Fibroblast of the aortic adventitia (primary cell): ENCODE measurements at regions not wholly inside any gene's neighbourhood (a gene's known extent, or its start where the extent isn't known, plus 50 kb on each side); places are given as distances from the start of the nearest gene placed in this dataset.

Source experiments
- DNase-seq: peaks from one replicate; pipeline ENCODE4 v3.0.0-alpha.2; 2010; ENCODE audit warnings: low read depth
- H3K4me3 ChIP-seq: 2 replicates; pipeline ENCODE4 v1.5.1; 2011; ENCODE audit warnings: low read depth, mild to moderate bottlenecking, control low read depth, low read length, moderate library complexity
- TF ChIP-seq, protein P1 (sequence below): IDR thresholded peaks from 2 replicates; pipeline ENCODE4 v1.5.1; 2011; ENCODE audit warnings: mild to moderate bottlenecking, low read length, control low read depth, inconsistent platforms; ENCODE audit not compliant: insufficient read depth

DNA sequence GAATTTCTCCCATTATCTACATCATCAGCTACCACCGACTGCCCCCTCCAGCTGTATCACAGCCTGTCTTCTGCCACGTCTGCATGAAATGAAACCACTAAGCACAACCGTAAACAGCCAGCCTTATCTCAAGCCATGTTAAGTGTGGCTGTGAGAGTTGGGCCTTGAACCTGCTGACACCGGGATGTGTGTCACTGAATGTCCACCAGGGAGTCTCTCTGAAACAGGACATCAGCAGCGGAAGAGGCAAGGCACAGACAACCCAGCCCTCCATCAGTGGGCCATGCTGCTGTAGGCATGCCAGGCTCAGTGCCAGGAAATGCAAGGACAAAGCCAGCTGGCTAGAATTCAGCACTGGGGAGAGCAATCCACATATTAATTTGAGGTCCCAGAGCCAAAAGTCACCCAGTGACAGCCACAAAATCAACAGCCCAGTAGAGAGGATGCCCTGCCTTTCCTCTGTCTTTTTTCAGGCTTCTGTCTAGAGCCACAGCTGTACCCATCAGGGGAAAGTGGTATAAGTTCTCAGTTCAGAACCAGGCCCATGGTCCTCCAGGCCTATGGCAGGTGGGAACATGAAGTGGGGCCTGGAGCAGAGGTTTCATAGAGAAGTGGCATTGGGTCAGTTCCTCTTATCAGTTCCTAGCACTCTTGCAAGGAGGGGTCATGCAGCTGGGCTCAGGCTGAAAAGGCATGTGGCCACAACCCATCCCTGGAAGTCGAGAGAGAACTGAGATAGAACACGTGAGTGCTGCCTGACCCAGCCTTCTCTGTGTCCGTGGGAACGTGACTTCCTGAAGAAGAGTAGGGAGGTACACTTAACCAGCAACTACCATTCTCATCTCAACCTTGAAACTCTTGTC lies 199.4 kb downstream of the ESM1 start:
- DNase-seq: peak; percentile 27
- no peak overlapping the region for H3K4me3 ChIP-seq
- TF ChIP-seq, protein P1, sequence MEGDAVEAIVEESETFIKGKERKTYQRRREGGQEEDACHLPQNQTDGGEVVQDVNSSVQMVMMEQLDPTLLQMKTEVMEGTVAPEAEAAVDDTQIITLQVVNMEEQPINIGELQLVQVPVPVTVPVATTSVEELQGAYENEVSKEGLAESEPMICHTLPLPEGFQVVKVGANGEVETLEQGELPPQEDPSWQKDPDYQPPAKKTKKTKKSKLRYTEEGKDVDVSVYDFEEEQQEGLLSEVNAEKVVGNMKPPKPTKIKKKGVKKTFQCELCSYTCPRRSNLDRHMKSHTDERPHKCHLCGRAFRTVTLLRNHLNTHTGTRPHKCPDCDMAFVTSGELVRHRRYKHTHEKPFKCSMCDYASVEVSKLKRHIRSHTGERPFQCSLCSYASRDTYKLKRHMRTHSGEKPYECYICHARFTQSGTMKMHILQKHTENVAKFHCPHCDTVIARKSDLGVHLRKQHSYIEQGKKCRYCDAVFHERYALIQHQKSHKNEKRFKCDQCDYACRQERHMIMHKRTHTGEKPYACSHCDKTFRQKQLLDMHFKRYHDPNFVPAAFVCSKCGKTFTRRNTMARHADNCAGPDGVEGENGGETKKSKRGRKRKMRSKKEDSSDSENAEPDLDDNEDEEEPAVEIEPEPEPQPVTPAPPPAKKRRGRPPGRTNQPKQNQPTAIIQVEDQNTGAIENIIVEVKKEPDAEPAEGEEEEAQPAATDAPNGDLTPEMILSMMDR: no peak

DNA sequence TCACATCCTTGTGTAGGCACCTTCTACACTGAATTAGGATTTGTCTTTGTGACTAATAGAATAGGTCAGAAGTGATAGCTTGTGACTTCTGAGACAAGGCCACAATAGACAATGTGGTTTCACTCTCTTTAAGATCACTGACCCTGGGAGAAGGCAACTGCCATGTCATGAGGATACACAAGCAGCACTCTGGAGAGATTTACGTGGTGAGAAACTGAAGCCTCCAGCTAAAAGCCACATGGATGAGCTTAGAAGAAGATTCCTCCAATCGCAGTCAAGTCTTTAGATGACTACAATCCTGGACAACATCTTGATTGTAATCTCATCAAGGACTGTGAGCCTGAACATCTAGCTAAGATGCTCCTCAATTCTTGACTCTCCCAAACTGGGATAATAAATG lies 206.6 kb downstream of the ESM1 start:
- no peak for DNase-seq
- TF ChIP-seq, protein P1: no peak
- H3K4me3 ChIP-seq: no peak overlapping the region

DNA sequence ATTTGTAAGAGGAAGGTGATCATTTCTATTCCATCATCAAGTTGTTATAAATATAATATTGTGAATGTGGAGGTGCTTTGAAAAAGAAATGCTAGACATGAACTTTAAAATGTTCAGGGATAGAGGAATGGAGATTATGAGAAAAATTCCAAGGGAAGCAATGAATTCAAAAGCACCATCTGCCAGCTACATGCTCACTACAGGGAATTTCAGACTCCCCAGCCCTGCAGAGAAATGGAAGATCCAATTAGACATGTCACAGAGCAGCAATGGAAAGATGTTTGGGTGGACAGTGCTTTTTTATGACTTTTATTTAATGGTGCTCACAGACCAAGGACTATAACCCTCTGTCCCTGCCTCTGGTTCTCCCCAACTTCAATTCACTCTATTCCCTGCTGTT lies 209.7 kb downstream of the ESM1 start:
- H3K4me3 ChIP-seq: no peak overlapping the region
- TF ChIP-seq, protein P1: no peak
- DNase-seq: no peak

DNA sequence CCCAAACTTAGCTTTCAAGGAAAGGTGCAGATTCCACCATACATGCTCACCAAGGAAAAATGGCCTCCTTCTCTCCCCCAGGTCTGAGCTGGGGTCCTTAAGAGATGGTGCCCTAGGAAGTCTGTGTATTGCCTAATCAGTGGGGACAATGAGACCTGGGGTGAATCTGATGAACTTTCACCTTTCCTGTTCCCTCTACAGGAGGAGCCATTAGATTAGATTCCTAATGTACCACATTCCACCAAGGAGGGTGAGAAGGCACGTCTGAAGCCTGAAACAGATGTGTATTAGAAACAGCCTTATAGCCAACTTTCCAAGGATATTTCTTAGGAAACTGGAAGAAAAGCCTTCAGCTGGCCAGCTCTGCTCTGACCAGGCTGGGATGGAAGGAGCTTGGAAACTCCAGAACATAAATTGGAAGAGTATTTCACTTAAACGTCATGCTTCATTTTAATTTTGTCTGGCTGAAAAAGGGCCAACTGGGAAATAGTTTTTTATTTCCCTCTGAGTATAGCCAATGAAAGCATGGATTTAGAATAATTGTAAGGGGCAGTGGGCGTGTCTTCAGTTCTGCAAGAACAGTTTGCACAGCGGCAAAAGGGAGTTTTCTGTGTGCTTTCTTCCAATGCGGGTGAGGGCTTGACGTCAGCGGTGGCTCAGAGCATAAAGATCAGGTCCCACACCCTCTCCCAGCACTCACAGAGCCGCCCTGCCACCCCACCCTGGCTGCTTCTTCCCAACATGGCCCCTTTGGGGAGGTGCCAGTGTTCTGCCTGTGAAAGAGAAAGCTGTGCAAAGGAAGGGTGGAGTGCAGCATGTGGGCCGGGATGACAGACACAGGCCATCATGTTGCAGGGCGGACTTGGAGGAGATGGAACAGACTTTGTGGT lies 210.9 kb downstream of the ESM1 start:
- TF ChIP-seq, protein P1: no peak
- no peak overlapping the region for H3K4me3 ChIP-seq
- DNase-seq: peak; percentile 92

DNA sequence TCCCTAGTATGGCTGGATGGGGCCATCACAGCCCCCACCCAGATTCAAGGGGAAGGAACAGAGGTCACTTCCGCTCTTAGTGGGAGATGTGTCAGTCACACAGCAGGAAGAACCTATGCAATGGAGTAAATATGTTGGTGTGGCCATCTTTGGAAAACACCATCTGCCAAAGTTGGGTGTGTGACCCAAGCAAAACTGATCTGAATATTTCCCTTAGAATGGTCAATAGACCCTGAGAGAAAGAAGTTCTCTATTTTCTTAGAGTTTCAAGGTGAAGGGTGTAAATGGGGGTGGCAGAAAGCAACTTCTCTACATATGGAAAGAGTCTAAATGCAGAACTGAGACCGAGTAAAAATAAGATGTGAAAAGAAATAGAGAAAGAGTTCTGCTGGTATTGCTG lies 212.7 kb downstream of the ESM1 start:
- TF ChIP-seq, protein P1: no peak
- DNase-seq: no peak
- no peak overlapping the region for H3K4me3 ChIP-seq

DNA sequence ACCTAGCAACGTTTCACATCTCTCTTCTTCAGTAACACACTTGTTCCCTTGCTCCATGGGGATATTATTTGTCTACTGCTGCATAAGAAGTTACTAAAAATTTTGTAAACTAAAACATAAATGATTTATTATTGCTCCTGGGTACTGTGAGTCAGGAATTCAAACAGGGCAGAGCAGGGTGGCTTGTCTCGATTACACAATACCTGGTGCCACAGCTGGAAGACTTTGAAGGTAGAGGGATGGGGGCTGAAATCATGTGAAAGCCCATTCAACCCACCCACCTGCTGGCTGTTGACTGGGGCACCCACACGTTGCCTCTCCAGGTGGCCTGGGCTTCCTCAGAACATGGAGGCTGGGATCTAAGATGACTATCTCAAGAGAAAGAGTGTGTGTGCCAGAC lies 213.2 kb downstream of the ESM1 start:
- TF ChIP-seq, protein P1: no peak

More for the DNA sequence above, 213.2 kb downstream of the ESM1 start:
- DNase-seq: no peak
- H3K4me3 ChIP-seq: no peak overlapping the region
